HepG2 (cell line): ENCODE measurements at regions not wholly inside any gene's neighbourhood (a gene's known extent, or its start where the extent isn't known, plus 50 kb on each side); places are given as distances from the start of the nearest gene placed in this dataset.
"Not testable (repeated sequence)": the region's sequence is repeated elsewhere in the genome, so short reads cannot be mapped to it uniquely, and the experiment has no call there.

Experiments used
- ATAC-seq: fragments of 200-7000 bp; cut with Tn5 transposase; 3 replicates; pipeline ENCODE4 v1.9.1; 2020; ENCODE audit warnings: mild to moderate bottlenecking, moderate library complexity
- BruUV-seq: library from RNA; stranded (reverse); fragments of 400-500 nt; replicated peaks from 2 replicates; lab custom pipeline; 2021; lab: Mats Ljungman, UMichigan
- CTCF ChIA-PET: fragments of 300-600 bp; formaldehyde crosslinking; extraction: SDS; loops from one replicate; lab custom pipeline; 2021; ENCODE audit warnings: low total read pairs, inconsistent platforms, low intra/inter-chr PET ratio; lab: Yijun Ruan, JAX
- POLR2A ChIA-PET: fragments of 350-600 bp; sonication (Branson Sonifier 250); formaldehyde crosslinking; loops from one replicate; lab custom pipeline; 2020; ENCODE audit warnings: antibody characterized with exemption, inconsistent platforms; lab: Yijun Ruan, JAX
- DNase-seq: peaks from one replicate; pipeline ENCODE4 v3.0.0-alpha.2; 2015; ENCODE audit warnings: low spot score
- FAIRE-seq: peaks from 3 replicates; lab custom pipeline; 2011; peaks lifted over from hg19 to GRCh38; lab: Jason Lieb, UNC
- H2AFZ ChIP-seq: one replicate; pipeline ENCODE4 v1.6.1; 2011; ENCODE audit warnings: low read length, inconsistent platforms
- H3K27ac ChIP-seq: fragments of 300-600 bp; 3 replicates; pipeline ENCODE4 v1.8.0; 2011; ENCODE audit warnings: mixed run types, mild to moderate bottlenecking, mixed read lengths, low read length, inconsistent platforms; ENCODE audit not compliant: insufficient read depth; ENCODE audit errors: extremely low read length
- H3K27me3 ChIP-seq, 2 experiments: fragments of 200-600 bp in 1 of 2; 2 replicates in 1 of 2; 3 replicates in 1 of 2; pipeline versions ENCODE4 v1.6.0 to v1.8.0; 2011; ENCODE audit warnings: low read length in 2 of 2, mild to moderate bottlenecking in 2 of 2, moderate library complexity in 2 of 2, inconsistent platforms in 1 of 2; ENCODE audit not compliant: insufficient read depth in 2 of 2, control insufficient read depth in 1 of 2
- H3K36me3 ChIP-seq, 2 experiments: fragments of 200-600 bp in 1 of 2; replicated peaks in 1 of 2; 2 replicates in 1 of 2; 3 replicates in 1 of 2; pipeline versions ENCODE4 v1.5.1 to v1.8.0; 2011; ENCODE audit warnings: low read length in 2 of 2, inconsistent platforms in 1 of 2; ENCODE audit not compliant: insufficient read depth in 2 of 2, control insufficient read depth in 1 of 2
- H3K4me1 ChIP-seq: 2 replicates; pipeline ENCODE4 v1.5.1; 2012; ENCODE audit warnings: low read length, inconsistent platforms; ENCODE audit not compliant: insufficient read depth
- H3K4me2 ChIP-seq: 2 replicates; pipeline ENCODE4 v1.6.0; 2011; ENCODE audit warnings: low read depth, low read length, inconsistent platforms
- H3K4me3 ChIP-seq, 3 experiments: fragments of 200-600 bp in 1 of 3; sonication (generic), shearing (Covaris generic) in 1 of 3; replicated peaks in 1 of 3; 2 replicates each; pipeline ENCODE4 v1.5.1; 2011 to 2016; ENCODE audit warnings: low read length in 3 of 3, inconsistent platforms in 2 of 3, low read depth in 2 of 3, mild to moderate bottlenecking in 2 of 3, control low read depth in 1 of 3, mixed read lengths in 1 of 3; ENCODE audit not compliant: insufficient read depth in 1 of 3
- H3K79me2 ChIP-seq: one replicate; pipeline ENCODE4 v1.6.1; 2011; ENCODE audit warnings: low read length, inconsistent platforms; ENCODE audit not compliant: insufficient read depth
- H3K9ac ChIP-seq: 2 replicates; pipeline ENCODE4 v1.6.0; 2011; ENCODE audit warnings: mild to moderate bottlenecking, low read depth, low read length, inconsistent platforms; ENCODE audit not compliant: insufficient read depth
- H3K9me3 ChIP-seq: 2 replicates; pipeline ENCODE4 v1.5.1; 2012; ENCODE audit warnings: mild to moderate bottlenecking, low read length
- H4K20me1 ChIP-seq: 2 replicates; pipeline ENCODE4 v1.6.0; 2011; ENCODE audit warnings: inconsistent platforms, mild to moderate bottlenecking, low read length, moderate library complexity; ENCODE audit not compliant: insufficient read depth
- ARID3A ChIP-seq: IDR thresholded peaks from 2 replicates; pipeline ENCODE4 v1.6.1; 2012; ENCODE audit warnings: low read depth, low read length, improper control_type of control experiment
- EHMT2 ChIP-seq: fragments of 200-600 bp; sonication (generic); IDR thresholded peaks from 2 replicates; pipeline ENCODE4 v1.7.0; 2017; ENCODE audit warnings: antibody characterized with exemption, low read depth, low read length, borderline replicate concordance
- ETV6 ChIP-seq: sonication (generic); formaldehyde crosslinking; conservative IDR thresholded peaks from 2 replicates; pipeline ENCODE4 v1.4.0; 2020; ENCODE audit warnings: missing genetic modification reagents
- KLF11 ChIP-seq: IDR thresholded peaks from 2 replicates; pipeline ENCODE4 v1.6.1; 2016; ENCODE audit warnings: missing compliant biosample characterization
- MEIS1 ChIP-seq: sonication (generic); formaldehyde crosslinking; IDR thresholded peaks from 2 replicates; pipeline ENCODE4 v1.9.0; 2021; ENCODE audit warnings: mild to moderate bottlenecking, missing genetic modification reagents, moderate library complexity, borderline replicate concordance
- PAX8 ChIP-seq: sonication (generic); formaldehyde crosslinking; IDR thresholded peaks from 2 replicates; pipeline ENCODE4 v1.8.0; 2022; ENCODE audit warnings: mild to moderate bottlenecking, missing genetic modification reagents, borderline replicate concordance
- STAT5B ChIP-seq: sonication (generic); formaldehyde crosslinking; IDR thresholded peaks from 2 replicates; pipeline ENCODE4 v1.4.0; 2020; ENCODE audit warnings: missing genetic modification reagents
- YY1 ChIP-seq: IDR thresholded peaks from 2 replicates; pipeline ENCODE4 v1.6.1; 2011; ENCODE audit warnings: low read length, low read depth, moderate library complexity, mild to moderate bottlenecking; ENCODE audit not compliant: insufficient read depth, insufficient replicate concordance
- ZBTB43 ChIP-seq: sonication (generic); formaldehyde crosslinking; conservative IDR thresholded peaks from 2 replicates; pipeline ENCODE4 v1.4.0; 2020; ENCODE audit warnings: missing genetic modification reagents
- ZFP62 ChIP-seq: sonication (generic); formaldehyde crosslinking; IDR thresholded peaks from 2 replicates; pipeline ENCODE4 v1.4.0; 2020; ENCODE audit warnings: missing genetic modification reagents
- ZMYM3 ChIP-seq: sonication (generic); formaldehyde crosslinking; IDR thresholded peaks from 2 replicates; pipeline ENCODE4 v1.5.1; 2020; ENCODE audit warnings: mild to moderate bottlenecking, missing genetic modification reagents
- ZNF160 ChIP-seq: sonication (generic); formaldehyde crosslinking; IDR thresholded peaks from 2 replicates; pipeline ENCODE4 v1.8.0; 2022; ENCODE audit warnings: mild to moderate bottlenecking, inconsistent platforms, missing genetic modification reagents
- ZNF841 ChIP-seq: sonication (generic); formaldehyde crosslinking; IDR thresholded peaks from 2 replicates; pipeline ENCODE4 v1.8.1; 2023; ENCODE audit warnings: missing genetic modification reagents, borderline replicate concordance
- WGBS: methylation state at CpG from one replicate; pipeline ENCODE4 v1.1.6; 2017; ENCODE audit warnings: low lambda C conversion rate; 5-methylcytosine and 5-hydroxymethylcytosine counted together
- in situ Hi-C: cut with HindIII; loops from 2 replicates; pipeline ENCODE4 v1.10.0; 2017; ENCODE audit warnings: low pct_unique_long_range_greater_than_20kb; ENCODE audit not compliant: extremely low pct_ligation_motif_present
- intact Hi-C: fragments of 100-400 bp; cut with micrococcal nuclease; formaldehyde crosslinking; loops from one replicate; pipeline ENCODE4 v1.10.0; 2022; ENCODE audit not compliant: unreplicated experiment

- TF ChIP-seq ZFP62 (no peak), ZBTB43 (CRISPR knock-in tag) (no peak), EHMT2 (no peak), ETV6 (no peak)
These were observed 180.7 kb upstream of the GK2 start (continued) for GRCh38 chr4:79588679-79589078.

GRCh38 chr4:79587207-79587606, 179.2 kb upstream of the GK2 start:
- H3K4me2 ChIP-seq, H3K4me1 ChIP-seq, H3K9ac ChIP-seq, H3K4me3 ChIP-seq, BruUV-seq, H3K36me3 ChIP-seq, POLR2A ChIA-PET, H3K27me3 ChIP-seq, H2AFZ ChIP-seq, FAIRE-seq, H4K20me1 ChIP-seq, ATAC-seq, CTCF ChIA-PET, DNase-seq, H3K27ac ChIP-seq, H3K9me3 ChIP-seq, H3K79me2 ChIP-seq, intact Hi-C loops: not testable (repeated sequence)
- in situ Hi-C loops, result loop anchor here (25.0 kb wide), 1 partner anchor 550 kb away; no protein-coding TSS in a partner anchor
- 3% methylated on average over 2 of the region's 2 CpGs for WGBS

- Histone ChIP-seq H3K36me3 (no peaks in the 10 kb centered on the region), H3K9me3 (no peaks in the 10 kb centered on the region), H3K4me3 (no peak overlapping the region), H3K4me2 (no peak overlapping the region), H3K9ac (no peak overlapping the region), H4K20me1 (no peaks in the 10 kb centered on the region), H2AFZ (no peak overlapping the region), H3K4me1 (no peaks in the 10 kb centered on the region), H3K79me2 (no peaks in the 10 kb centered on the region), H3K27me3 (no peaks in the 10 kb centered on the region), H3K27ac (no peak overlapping the region)
- intact Hi-C loops, result no loop called here
- BruUV-seq, result no TSS peak
- in situ Hi-C loops, result loop anchor here (25.0 kb wide), 1 partner anchor 549 kb away; no protein-coding TSS in a partner anchor
- ChIA-PET CTCF (no interaction called here), POLR2A (no interaction called here)
- WGBS, result 0% methylated on average over 2 of the region's 3 CpGs
- FAIRE-seq, result no peak
- DNase-seq, result no peak
- no peak for ATAC-seq
- TF ChIP-seq ZNF160 (CRISPR knock-in tag) (no peak), MEIS1 (no peak), ARID3A (no peak), KLF11 (CRISPR knock-in tag) (no peak), YY1 (no peak), ZMYM3 (CRISPR knock-in tag) (no peak), PAX8 (CRISPR knock-in tag) (no peak), STAT5B (CRISPR knock-in tag) (no peak), ZNF841 (CRISPR knock-in tag) (no peak)
These were observed 177.8 kb upstream of the GK2 start for GRCh38 chr4:79585834-79586233.
